WTC11 (cell line): ENCODE measurements at regions not wholly inside any gene's neighbourhood (a gene's known extent, or its start where the extent isn't known, plus 50 kb on each side); places are given as distances from the start of the nearest gene placed in this dataset.

Source experiments
- ATAC-seq: fragments of 200-7000 bp; cut with Tn5 transposase; 2 replicates; pipeline ENCODE4 v1.10.0; 2021; ENCODE audit warnings: mild to moderate bottlenecking, moderate library complexity
- CTCF ChIA-PET: fragments of 300-600 bp; sonication (Branson Sonifier 250); formaldehyde crosslinking; loops from one replicate; lab custom pipeline; 2021; ENCODE audit warnings: antibody characterized with exemption; lab: Charles Lee
- POLR2A ChIA-PET: fragments of 350-600 bp; sonication (Branson Sonifier 250); formaldehyde crosslinking; loops from one replicate; lab custom pipeline; 2021; ENCODE audit warnings: antibody characterized with exemption; lab: Charles Lee
- DNase-seq: peaks from one replicate; pipeline ENCODE4 v3.0.0; 2021; ENCODE audit warnings: low spot score
- H3K27ac Mint-ChIP-seq: 2 replicates; pipeline ENCODE4 v1.8.0; 2021; ENCODE audit warnings: mixed read lengths
- H3K27me3 Mint-ChIP-seq: 2 replicates; pipeline ENCODE4 v1.8.0; 2021; ENCODE audit warnings: low read depth, mild to moderate bottlenecking, moderate library complexity, mixed read lengths
- H3K36me3 Mint-ChIP-seq: 2 replicates; pipeline ENCODE4 v1.8.0; 2021; ENCODE audit warnings: mixed read lengths
- H3K4me1 Mint-ChIP-seq: 2 replicates; pipeline ENCODE4 v1.8.0; 2022; ENCODE audit warnings: mixed read lengths
- H3K4me3 Mint-ChIP-seq: 2 replicates; pipeline ENCODE4 v1.8.0; 2021; ENCODE audit warnings: mild to moderate bottlenecking, moderate library complexity, mixed read lengths
- H3K9me3 Mint-ChIP-seq: 2 replicates; pipeline ENCODE4 v1.8.0; 2021; ENCODE audit warnings: mixed read lengths
- CBFB ChIP-seq: sonication (generic); formaldehyde crosslinking; IDR thresholded peaks from 2 replicates; pipeline ENCODE4 v1.8.1; 2022; ENCODE audit warnings: mild to moderate bottlenecking, low read depth, missing genetic modification reagents
- E2F4 ChIP-seq: sonication (generic); formaldehyde crosslinking; IDR thresholded peaks from 2 replicates; pipeline ENCODE4 v1.8.1; 2022; ENCODE audit warnings: low read depth, mild to moderate bottlenecking, moderate library complexity, missing genetic modification reagents, borderline replicate concordance
- JAZF1 ChIP-seq: fragments of 250-450 bp; sonication (Bioruptor Pico); IDR thresholded peaks from 2 replicates; pipeline ENCODE4 v1.9.0; 2021; ENCODE audit warnings: moderate library complexity, mild to moderate bottlenecking, inconsistent platforms
- MYBL2 ChIP-seq: sonication (generic); formaldehyde crosslinking; IDR thresholded peaks from 2 replicates; pipeline ENCODE4 v1.8.1; 2023; ENCODE audit warnings: mild to moderate bottlenecking, moderate library complexity, missing genetic modification reagents
- NFE2L1 ChIP-seq: sonication (generic); formaldehyde crosslinking; IDR thresholded peaks from 2 replicates; pipeline ENCODE4 v1.8.1; 2023; ENCODE audit warnings: missing genetic modification reagents
- NFYB ChIP-seq: sonication (generic); formaldehyde crosslinking; conservative IDR thresholded peaks from 2 replicates; pipeline ENCODE4 v1.8.0; 2022; ENCODE audit warnings: low read depth, missing genetic modification reagents
- PRRX2 ChIP-seq: fragments of 250-450 bp; sonication (Bioruptor Pico); IDR thresholded peaks from 2 replicates; pipeline ENCODE4 v1.8.0; 2021; ENCODE audit warnings: mild to moderate bottlenecking
- RELA ChIP-seq: sonication (generic); formaldehyde crosslinking; IDR thresholded peaks from 2 replicates; pipeline ENCODE4 v1.8.1; 2022; ENCODE audit warnings: missing genetic modification reagents, mild to moderate bottlenecking, borderline replicate concordance
- SOX15 ChIP-seq: fragments of 250-450 bp; sonication (Bioruptor Pico); IDR thresholded peaks from 2 replicates; pipeline ENCODE4 v1.9.0; 2021; ENCODE audit warnings: mild to moderate bottlenecking
- ZMAT4 ChIP-seq: fragments of 250-450 bp; sonication (Bioruptor Pico); IDR thresholded peaks from 2 replicates; pipeline ENCODE4 v1.9.0; 2021; ENCODE audit warnings: mild to moderate bottlenecking
- ZNF138 ChIP-seq: sonication (generic); formaldehyde crosslinking; conservative IDR thresholded peaks from 2 replicates; pipeline ENCODE4 v1.8.1; 2022; ENCODE audit warnings: mild to moderate bottlenecking, moderate library complexity, missing genetic modification reagents
- ZNF232 ChIP-seq: sonication (generic); formaldehyde crosslinking; IDR thresholded peaks from 2 replicates; pipeline ENCODE4 v1.8.0; 2022; ENCODE audit warnings: mild to moderate bottlenecking, missing genetic modification reagents
- ZNF396 ChIP-seq: fragments of 250-450 bp; sonication (Bioruptor Pico); IDR thresholded peaks from 2 replicates; pipeline ENCODE4 v1.8.0; 2021; ENCODE audit warnings: mild to moderate bottlenecking, moderate library complexity, borderline replicate concordance
- ZNF416 ChIP-seq: fragments of 250-450 bp; sonication (Bioruptor Pico); IDR thresholded peaks from 2 replicates; pipeline ENCODE4 v1.9.0; 2021; ENCODE audit warnings: mild to moderate bottlenecking, inconsistent platforms
- ZNF423 ChIP-seq: fragments of 250-450 bp; sonication (Bioruptor Pico); IDR thresholded peaks from 2 replicates; pipeline ENCODE4 v2.1.2; 2022; ENCODE audit warnings: mild to moderate bottlenecking, moderate library complexity
- TF ChIP-seq, protein P1 (sequence below): sonication (generic); formaldehyde crosslinking; IDR thresholded peaks from 2 replicates; pipeline ENCODE4 v1.8.1; 2022; ENCODE audit warnings: missing genetic modification reagents, borderline replicate concordance
- TF ChIP-seq, protein P2 (sequence below): sonication (generic); formaldehyde crosslinking; IDR thresholded peaks from 2 replicates; pipeline ENCODE4 v1.8.1; 2023; ENCODE audit warnings: mild to moderate bottlenecking, missing genetic modification reagents
- TF ChIP-seq, protein P3 (sequence below): fragments of 200-600 bp; IDR thresholded peaks from 2 replicates; pipeline ENCODE4 v1.8.0; 2022; ENCODE audit warnings: antibody characterized with exemption

- TF ChIP-seq, protein P1, sequence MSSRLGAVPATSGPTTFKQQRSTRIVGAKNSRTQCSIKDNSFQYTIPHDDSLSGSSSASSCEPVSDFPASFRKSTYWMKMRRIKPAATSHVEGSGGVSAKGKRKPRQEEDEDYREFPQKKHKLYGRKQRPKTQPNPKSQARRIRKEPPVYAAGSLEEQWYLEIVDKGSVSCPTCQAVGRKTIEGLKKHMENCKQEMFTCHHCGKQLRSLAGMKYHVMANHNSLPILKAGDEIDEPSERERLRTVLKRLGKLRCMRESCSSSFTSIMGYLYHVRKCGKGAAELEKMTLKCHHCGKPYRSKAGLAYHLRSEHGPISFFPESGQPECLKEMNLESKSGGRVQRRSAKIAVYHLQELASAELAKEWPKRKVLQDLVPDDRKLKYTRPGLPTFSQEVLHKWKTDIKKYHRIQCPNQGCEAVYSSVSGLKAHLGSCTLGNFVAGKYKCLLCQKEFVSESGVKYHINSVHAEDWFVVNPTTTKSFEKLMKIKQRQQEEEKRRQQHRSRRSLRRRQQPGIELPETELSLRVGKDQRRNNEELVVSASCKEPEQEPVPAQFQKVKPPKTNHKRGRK (CRISPR knock-in tag), result no peak
- TF ChIP-seq CBFB (CRISPR knock-in tag) (no peak), ZNF396 (CRISPR knock-in tag) (no peak)
These were observed 391.4 kb upstream of the DPH6 start (continued) for GRCh38 chr15:35937380-35937779.

DNA sequence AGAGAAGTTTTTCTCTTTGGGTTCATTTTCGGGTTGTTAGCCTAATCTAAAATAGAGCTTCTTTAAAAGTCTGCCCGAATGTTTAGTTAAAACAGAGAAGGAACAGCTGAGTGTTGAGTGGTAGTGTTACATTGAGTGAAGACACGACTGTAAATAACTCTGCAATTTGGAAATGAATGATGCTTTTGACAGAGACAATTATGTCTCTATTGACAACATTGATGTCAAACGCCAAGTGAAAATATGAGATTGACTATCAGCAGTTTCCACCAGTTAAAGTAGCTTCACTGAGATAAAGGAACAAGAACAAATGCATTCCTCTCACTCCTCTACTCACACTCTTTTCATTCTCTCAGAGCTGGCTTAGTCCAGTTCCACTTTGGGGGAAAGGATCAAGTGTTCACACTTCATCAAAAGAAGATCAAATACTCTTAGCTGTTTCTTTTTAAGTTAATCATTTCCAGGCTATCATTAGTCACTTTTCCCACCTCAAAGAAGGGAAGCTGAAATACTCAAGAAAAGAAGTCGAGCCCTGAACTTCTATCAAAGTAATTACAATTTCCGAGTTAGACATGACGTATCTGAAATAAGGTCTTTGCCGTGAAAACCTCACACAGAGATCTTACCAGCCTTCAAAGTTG is 399.1 kb upstream of the DPH6 start:
- H3K27ac Mint-ChIP-seq, result no peak overlapping the region

More for the DNA sequence above, 399.1 kb upstream of the DPH6 start:
- CTCF ChIA-PET, result no interaction called here
- no peak for DNase-seq
- no peak overlapping the region for H3K4me3 Mint-ChIP-seq
- H3K9me3 Mint-ChIP-seq, result peaks cover 8% of the 10 kb centered on the region
- TF ChIP-seq, protein P1 (CRISPR knock-in tag), result no peak
- no peak for TF ChIP-seq NFYB
- no peak for TF ChIP-seq ZNF138
- TF ChIP-seq ZMAT4, result no peak
- TF ChIP-seq NFE2L1 (CRISPR knock-in tag), result no peak
- no peak for TF ChIP-seq ZNF232 (CRISPR knock-in tag)
- TF ChIP-seq ZNF423 (CRISPR knock-in tag), result no peak
- TF ChIP-seq JAZF1 (CRISPR knock-in tag), result no peak
- no peak for TF ChIP-seq MYBL2 (CRISPR knock-in tag)
- TF ChIP-seq PRRX2 (CRISPR knock-in tag), result no peak
- no peak for TF ChIP-seq RELA (CRISPR knock-in tag)
- TF ChIP-seq E2F4 (CRISPR knock-in tag), result no peak
- TF ChIP-seq, protein P2, sequence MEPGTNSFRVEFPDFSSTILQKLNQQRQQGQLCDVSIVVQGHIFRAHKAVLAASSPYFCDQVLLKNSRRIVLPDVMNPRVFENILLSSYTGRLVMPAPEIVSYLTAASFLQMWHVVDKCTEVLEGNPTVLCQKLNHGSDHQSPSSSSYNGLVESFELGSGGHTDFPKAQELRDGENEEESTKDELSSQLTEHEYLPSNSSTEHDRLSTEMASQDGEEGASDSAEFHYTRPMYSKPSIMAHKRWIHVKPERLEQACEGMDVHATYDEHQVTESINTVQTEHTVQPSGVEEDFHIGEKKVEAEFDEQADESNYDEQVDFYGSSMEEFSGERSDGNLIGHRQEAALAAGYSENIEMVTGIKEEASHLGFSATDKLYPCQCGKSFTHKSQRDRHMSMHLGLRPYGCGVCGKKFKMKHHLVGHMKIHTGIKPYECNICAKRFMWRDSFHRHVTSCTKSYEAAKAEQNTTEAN (CRISPR knock-in tag), result no peak
- TF ChIP-seq ZNF416 (CRISPR knock-in tag), result no peak
- TF ChIP-seq, protein P3, sequence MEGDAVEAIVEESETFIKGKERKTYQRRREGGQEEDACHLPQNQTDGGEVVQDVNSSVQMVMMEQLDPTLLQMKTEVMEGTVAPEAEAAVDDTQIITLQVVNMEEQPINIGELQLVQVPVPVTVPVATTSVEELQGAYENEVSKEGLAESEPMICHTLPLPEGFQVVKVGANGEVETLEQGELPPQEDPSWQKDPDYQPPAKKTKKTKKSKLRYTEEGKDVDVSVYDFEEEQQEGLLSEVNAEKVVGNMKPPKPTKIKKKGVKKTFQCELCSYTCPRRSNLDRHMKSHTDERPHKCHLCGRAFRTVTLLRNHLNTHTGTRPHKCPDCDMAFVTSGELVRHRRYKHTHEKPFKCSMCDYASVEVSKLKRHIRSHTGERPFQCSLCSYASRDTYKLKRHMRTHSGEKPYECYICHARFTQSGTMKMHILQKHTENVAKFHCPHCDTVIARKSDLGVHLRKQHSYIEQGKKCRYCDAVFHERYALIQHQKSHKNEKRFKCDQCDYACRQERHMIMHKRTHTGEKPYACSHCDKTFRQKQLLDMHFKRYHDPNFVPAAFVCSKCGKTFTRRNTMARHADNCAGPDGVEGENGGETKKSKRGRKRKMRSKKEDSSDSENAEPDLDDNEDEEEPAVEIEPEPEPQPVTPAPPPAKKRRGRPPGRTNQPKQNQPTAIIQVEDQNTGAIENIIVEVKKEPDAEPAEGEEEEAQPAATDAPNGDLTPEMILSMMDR, result no peak
- TF ChIP-seq SOX15, result no peak
- H3K36me3 Mint-ChIP-seq, result no peaks in the 10 kb centered on the region
- peaks cover 8% of the 10 kb centered on the region; the same call in 1 of the 2 replicates for H3K4me1 Mint-ChIP-seq
- POLR2A ChIA-PET, result interaction anchor here (0.5 kb wide), 1 partner anchor 129 kb away, joined by 3 read pairs; no protein-coding TSS in a partner anchor
- ATAC-seq, result no peak
- H3K27me3 Mint-ChIP-seq, result no peaks in the 10 kb centered on the region
